Smooth muscle cell (in vitro differentiated cells): ENCODE measurements at regions not wholly inside any gene's neighbourhood (a gene's known extent, or its start where the extent isn't known, plus 50 kb on each side); places are given as distances from the start of the nearest gene placed in this dataset.

Experiments
- DNase-seq: peaks from one replicate; lab custom pipeline; 2025; ENCODE audit not compliant: unreplicated experiment; lab: John Stamatoyannopoulos, UW
- H2AFZ ChIP-seq: fragments of 200-600 bp; sonication (generic); 2 replicates; pipeline ENCODE4 v1.6.0; 2016; ENCODE audit warnings: antibody characterized with exemption, low read depth, mild to moderate bottlenecking
- H3F3A ChIP-seq: fragments of 200-600 bp; sonication (generic); 2 replicates; pipeline ENCODE4 v1.6.0; 2017; ENCODE audit warnings: antibody characterized with exemption, low read depth
- H3K27ac ChIP-seq: fragments of 200-600 bp; sonication (generic); 2 replicates; pipeline ENCODE4 v1.5.1; 2016; ENCODE audit warnings: low read depth, mild to moderate bottlenecking
- H3K27me3 ChIP-seq: fragments of 200-600 bp; sonication (generic); 2 replicates; pipeline ENCODE4 v1.6.1; 2016; ENCODE audit warnings: low read depth, mild to moderate bottlenecking
- H3K36me3 ChIP-seq: fragments of 200-600 bp; sonication (generic); 2 replicates; pipeline ENCODE4 v1.5.1; 2016; ENCODE audit warnings: low read depth
- H3K4me1 ChIP-seq: fragments of 200-600 bp; sonication (generic); 2 replicates; pipeline ENCODE4 v1.5.1; 2016; ENCODE audit warnings: low read depth
- H3K4me2 ChIP-seq: fragments of 200-600 bp; sonication (generic); 2 replicates; pipeline ENCODE4 v1.6.0; 2016; ENCODE audit warnings: mild to moderate bottlenecking
- H3K4me3 ChIP-seq: fragments of 200-600 bp; sonication (generic); 2 replicates; pipeline ENCODE4 v1.5.1; 2016; ENCODE audit warnings: mild to moderate bottlenecking
- H3K79me2 ChIP-seq: fragments of 200-600 bp; sonication (generic); 2 replicates; pipeline ENCODE4 v1.6.0; 2016; ENCODE audit warnings: low read depth, mild to moderate bottlenecking
- H3K9ac ChIP-seq: fragments of 200-600 bp; sonication (generic); 2 replicates; pipeline ENCODE4 v1.6.0; 2016; ENCODE audit warnings: low read depth
- H3K9me3 ChIP-seq: fragments of 200-600 bp; sonication (generic); replicated peaks from 2 replicates; pipeline ENCODE4 v1.5.1; 2016; ENCODE audit warnings: low read depth
- H4K20me1 ChIP-seq: fragments of 200-600 bp; sonication (generic); 2 replicates; pipeline ENCODE4 v1.6.0; 2016; ENCODE audit warnings: low read depth
- CTCF ChIP-seq: fragments of 200-600 bp; sonication (generic); IDR thresholded peaks from 2 replicates; pipeline ENCODE4 v1.5.1; 2017; ENCODE audit warnings: borderline replicate concordance, mild to moderate bottlenecking, antibody characterized with exemption; ENCODE audit not compliant: insufficient read depth, poor library complexity, severe bottlenecking
- WGBS: methylation state at CpG from one replicate; pipeline ENCODE4 v1.1.7; 2016; ENCODE audit warnings: low lambda C conversion rate; 5-methylcytosine and 5-hydroxymethylcytosine counted together

- Histone ChIP-seq H3K79me2 (no peaks in the 10 kb centered on the region), H3K27me3 (no peaks in the 10 kb centered on the region), H2AFZ (no peak overlapping the region), H3K4me1 (no peaks in the 10 kb centered on the region), H3K36me3 (no peaks in the 10 kb centered on the region), H3K4me3 (no peak overlapping the region), H3K9me3 (no peaks in the 10 kb centered on the region), H3F3A (no peaks in the 10 kb centered on the region), H4K20me1 (no peaks in the 10 kb centered on the region), H3K9ac (no peak overlapping the region), H3K27ac (no peak overlapping the region), H3K4me2 (no peak overlapping the region)
- TF ChIP-seq CTCF, result no peak
- 85% methylated on average over 7 of the region's 7 CpGs for WGBS
- DNase-seq, result no peak
Observed at GRCh38 chr4:22264261-22264660, 251.6 kb downstream of the ADGRA3 start.

GRCh38 chr4:22253431-22253830 lies 262.4 kb downstream of the ADGRA3 start:
- 37% methylated on average over 1 of the region's 1 CpG for WGBS
- H3K27ac ChIP-seq, result no peak overlapping the region

GRCh38 chr4:22246847-22247246 lies 269.0 kb downstream of the ADGRA3 start:
- Histone ChIP-seq H3K4me2 (no peak overlapping the region), H3F3A (no peaks in the 10 kb centered on the region), H3K27ac (no peak overlapping the region), H3K4me1 (no peaks in the 10 kb centered on the region), H3K27me3 (no peaks in the 10 kb centered on the region), H3K9me3 (no peaks in the 10 kb centered on the region), H3K79me2 (no peaks in the 10 kb centered on the region), H3K36me3 (no peaks in the 10 kb centered on the region), H3K9ac (no peak overlapping the region), H4K20me1 (no peaks in the 10 kb centered on the region), H3K4me3 (no peak overlapping the region), H2AFZ (no peak overlapping the region)
- WGBS, result 95% methylated on average over 2 of the region's 2 CpGs
- DNase-seq, result no peak
- TF ChIP-seq CTCF, result no peak

More at GRCh38 chr4:22253431-22253830, 262.4 kb downstream of the ADGRA3 start:
- no peaks in the 10 kb centered on the region for H3K36me3 ChIP-seq
- no peak overlapping the region for H3K9ac ChIP-seq
- no peak for DNase-seq
- no peaks in the 10 kb centered on the region for H3F3A ChIP-seq
- H4K20me1 ChIP-seq, result no peaks in the 10 kb centered on the region
- H3K4me1 ChIP-seq, result no peaks in the 10 kb centered on the region
- no peaks in the 10 kb centered on the region for H3K9me3 ChIP-seq
- no peak overlapping the region for H3K4me3 ChIP-seq
- H3K79me2 ChIP-seq, result no peaks in the 10 kb centered on the region
- no peak overlapping the region for H2AFZ ChIP-seq
- no peak overlapping the region for H3K4me2 ChIP-seq
- H3K27me3 ChIP-seq, result no peaks in the 10 kb centered on the region
- no peak for TF ChIP-seq CTCF

- no peaks in the 10 kb centered on the region for H3K9me3 ChIP-seq
- no peak overlapping the region for H3K27ac ChIP-seq
- no peak for DNase-seq
- H4K20me1 ChIP-seq, result no peaks in the 10 kb centered on the region
- no peak overlapping the region for H2AFZ ChIP-seq
- no peaks in the 10 kb centered on the region for H3K36me3 ChIP-seq
- H3K9ac ChIP-seq, result no peak overlapping the region
- no peak overlapping the region for H3K4me2 ChIP-seq
- no peaks in the 10 kb centered on the region for H3F3A ChIP-seq
- no peak overlapping the region for H3K4me3 ChIP-seq
- H3K4me1 ChIP-seq, result no peaks in the 10 kb centered on the region
- TF ChIP-seq CTCF, result no peak
- WGBS, result 89% methylated on average over 2 of the region's 2 CpGs
- no peaks in the 10 kb centered on the region for H3K27me3 ChIP-seq
- no peaks in the 10 kb centered on the region for H3K79me2 ChIP-seq
Observed at GRCh38 chr4:22245294-22245693, 270.6 kb downstream of the ADGRA3 start.
